Activated naive CD4-positive, alpha-beta T cell treated with Interleukin-2 at 50 U/mL for 16 hours (primary cell): ENCODE measurements at regions not wholly inside any gene's neighbourhood (a gene's known extent, or its start where the extent isn't known, plus 50 kb on each side); places are given as distances from the start of the nearest gene placed in this dataset.
"Not testable (repeated sequence)": the region's sequence is repeated elsewhere in the genome, so short reads cannot be mapped to it uniquely, and the experiment has no call there.

ENCODE experiments used
- DNase-seq: peaks from one replicate; pipeline ENCODE4 v3.0.0-alpha.2; 2020

GRCh38 chr6:6962086-6962485 is 145.7 kb upstream of the RREB1 start:
- no peak for DNase-seq

- DNase-seq, result no peak
Measured at GRCh38 chr6:6962699-6963098, 145.1 kb upstream of the RREB1 start.

- DNase-seq, result not testable (repeated sequence)
Measured at GRCh38 chr6:6963390-6963789, 144.4 kb upstream of the RREB1 start.

GRCh38 chr6:6964675-6965074 is 143.1 kb upstream of the RREB1 start:
- no peak for DNase-seq

GRCh38 chr6:6966127-6966526 is 141.6 kb upstream of the RREB1 start:
- DNase-seq, result no peak

GRCh38 chr6:6966569-6966968 is 141.2 kb upstream of the RREB1 start:
- DNase-seq, result no peak

GRCh38 chr6:6968357-6968730 is 139.4 kb upstream of the RREB1 start:
- DNase-seq, result no peak

- no peak for DNase-seq
Measured at GRCh38 chr6:6968731-6969552, 138.8 kb upstream of the RREB1 start.

- no peak for DNase-seq
Measured at GRCh38 chr6:6969761-6970223, 138.0 kb upstream of the RREB1 start.

- DNase-seq, result no peak
Measured at GRCh38 chr6:6970851-6971250, 136.9 kb upstream of the RREB1 start.

- DNase-seq, result no peak
Measured at GRCh38 chr6:6971369-6971768, 136.4 kb upstream of the RREB1 start.

GRCh38 chr6:6972456-6972855 is 135.3 kb upstream of the RREB1 start:
- no peak for DNase-seq

- no peak for DNase-seq
Measured at GRCh38 chr6:6973721-6974120, 134.0 kb upstream of the RREB1 start.

GRCh38 chr6:6975459-6976111 is 132.2 kb upstream of the RREB1 start:
- no peak for DNase-seq

GRCh38 chr6:6976193-6976592 is 131.6 kb upstream of the RREB1 start:
- no peak for DNase-seq

- DNase-seq, result no peak
Measured at GRCh38 chr6:6978731-6979130, 129.0 kb upstream of the RREB1 start.

GRCh38 chr6:6980999-6981597 is 126.7 kb upstream of the RREB1 start:
- DNase-seq, result no peak

- DNase-seq, result no peak
Measured at GRCh38 chr6:6981681-6982322, 126.0 kb upstream of the RREB1 start.

- DNase-seq, result no peak
Measured at GRCh38 chr6:6982663-6983062, 125.1 kb upstream of the RREB1 start.

- no peak for DNase-seq
Measured at GRCh38 chr6:6984585-6985366, 123.0 kb upstream of the RREB1 start.

- no peak for DNase-seq
Measured at GRCh38 chr6:6986344-6986743, 121.4 kb upstream of the RREB1 start.

GRCh38 chr6:6987749-6988148 is 120.0 kb upstream of the RREB1 start:
- DNase-seq, result no peak

GRCh38 chr6:6990059-6990458 is 117.7 kb upstream of the RREB1 start:
- not testable (repeated sequence) for DNase-seq
